ENCODE measurements at regions not wholly inside any gene's neighbourhood (a gene's known extent, or its start where the extent isn't known, plus 50 kb on each side); places are given as distances from the start of the nearest gene placed in this dataset.

DNA sequence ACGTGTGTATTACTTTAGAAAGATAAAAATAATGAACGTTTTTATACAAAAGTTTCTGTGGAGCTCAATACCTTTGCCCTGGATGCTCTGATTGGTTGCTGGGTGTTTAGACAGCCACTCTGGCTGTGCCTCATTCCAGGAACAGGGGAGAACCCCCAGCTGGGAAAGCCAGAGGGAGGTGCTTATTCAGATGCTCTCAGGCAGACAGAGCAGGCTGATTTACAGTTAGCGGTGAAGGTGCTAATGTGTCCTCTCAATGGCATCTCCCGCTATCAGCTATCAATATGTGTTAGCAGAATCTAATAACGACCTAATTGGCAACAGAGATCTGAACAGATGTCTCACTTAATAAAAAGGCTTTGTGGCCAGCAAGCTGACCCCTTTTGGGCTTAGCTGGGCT lies 402.3 kb downstream of the NUAK1 start:
- in situ Hi-C loops (cut with HindIII; ENCODE audit: extremely low pct_ligation_motif_present, low pct_unique_long_range_greater_than_20kb) (no loop called here), intact Hi-C loops (cut with micrococcal nuclease; ENCODE audit: unreplicated experiment) (no loop called here)
- WGBS (ENCODE audit: low lambda C conversion rate) = 33% methylated on average over 3 of the region's 5 CpGs
- Histone ChIP-seq H3K9me3 (ENCODE audit: low read length) (no peaks in the 10 kb centered on the region), H3K4me2 (ENCODE audit: low read depth, low read length) (no peak overlapping the region), H2AFZ (ENCODE audit: low read length) (no peak overlapping the region), H3K79me2 (ENCODE audit: insufficient read depth, low read length) (no peaks in the 10 kb centered on the region), H3K4me3 (replicated peaks in 1 of 3; ENCODE audit: insufficient read depth in 1 of 3, low read depth in 2 of 3, low read length in 3 of 3) (no peak overlapping the region), H3K27me3 (ENCODE audit: control insufficient read depth in 1 of 2, insufficient read depth in 2 of 2, low read length in 2 of 2) (no peaks in the 10 kb centered on the region), H4K20me1 (ENCODE audit: insufficient read depth, low read length) (no peaks in the 10 kb centered on the region), H3K36me3 (replicated peaks in 1 of 2; ENCODE audit: control insufficient read depth in 1 of 2, insufficient read depth in 2 of 2, low read length in 2 of 2) (no peaks in the 10 kb centered on the region), H3K9ac (ENCODE audit: insufficient read depth, low read depth, low read length) (no peak overlapping the region), H3K27ac (ENCODE audit: extremely low read length, insufficient read depth, low read length) (no peak overlapping the region), H3K4me1 (ENCODE audit: insufficient read depth, low read length) (no peaks in the 10 kb centered on the region)
- TF ChIP-seq NR2F6 (IDR thresholded peaks at IDR 0.05) = no peak
- no peak for TF ChIP-seq NR2F6 (CRISPR knock-in tag; IDR thresholded peaks at IDR 0.05)
- TF ChIP-seq, protein P1, sequence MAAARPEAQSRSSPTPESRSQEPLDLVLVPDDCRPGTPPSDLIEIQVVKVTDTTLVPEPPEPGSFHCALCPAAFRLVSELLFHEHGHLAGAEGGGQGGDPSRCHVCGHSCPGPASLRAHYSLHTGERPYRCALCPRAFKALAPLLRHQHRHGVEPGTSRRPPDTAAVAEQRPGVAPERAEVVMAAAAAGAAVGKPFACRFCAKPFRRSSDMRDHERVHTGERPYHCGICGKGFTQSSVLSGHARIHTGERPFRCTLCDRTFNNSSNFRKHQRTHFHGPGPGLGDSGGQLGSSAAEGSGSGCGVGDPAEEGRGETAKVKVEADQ (CRISPR knock-in tag; IDR thresholded peaks at IDR 0.05; ENCODE audit: borderline replicate concordance) = no peak
- TF ChIP-seq, protein P2, sequence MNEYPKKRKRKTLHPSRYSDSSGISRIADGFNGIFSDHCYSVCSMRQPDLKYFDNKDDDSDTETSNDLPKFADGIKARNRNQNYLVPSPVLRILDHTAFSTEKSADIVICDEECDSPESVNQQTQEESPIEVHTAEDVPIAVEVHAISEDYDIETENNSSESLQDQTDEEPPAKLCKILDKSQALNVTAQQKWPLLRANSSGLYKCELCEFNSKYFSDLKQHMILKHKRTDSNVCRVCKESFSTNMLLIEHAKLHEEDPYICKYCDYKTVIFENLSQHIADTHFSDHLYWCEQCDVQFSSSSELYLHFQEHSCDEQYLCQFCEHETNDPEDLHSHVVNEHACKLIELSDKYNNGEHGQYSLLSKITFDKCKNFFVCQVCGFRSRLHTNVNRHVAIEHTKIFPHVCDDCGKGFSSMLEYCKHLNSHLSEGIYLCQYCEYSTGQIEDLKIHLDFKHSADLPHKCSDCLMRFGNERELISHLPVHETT (CRISPR knock-in tag; conservative IDR thresholded peaks at IDR 0.05) = no peak
- no peak for TF ChIP-seq ZNF20 (CRISPR knock-in tag; IDR thresholded peaks at IDR 0.05)
- no peak for TF ChIP-seq ATM (IDR thresholded peaks at IDR 0.05; ENCODE audit: borderline replicate concordance)
- TF ChIP-seq, protein P3, sequence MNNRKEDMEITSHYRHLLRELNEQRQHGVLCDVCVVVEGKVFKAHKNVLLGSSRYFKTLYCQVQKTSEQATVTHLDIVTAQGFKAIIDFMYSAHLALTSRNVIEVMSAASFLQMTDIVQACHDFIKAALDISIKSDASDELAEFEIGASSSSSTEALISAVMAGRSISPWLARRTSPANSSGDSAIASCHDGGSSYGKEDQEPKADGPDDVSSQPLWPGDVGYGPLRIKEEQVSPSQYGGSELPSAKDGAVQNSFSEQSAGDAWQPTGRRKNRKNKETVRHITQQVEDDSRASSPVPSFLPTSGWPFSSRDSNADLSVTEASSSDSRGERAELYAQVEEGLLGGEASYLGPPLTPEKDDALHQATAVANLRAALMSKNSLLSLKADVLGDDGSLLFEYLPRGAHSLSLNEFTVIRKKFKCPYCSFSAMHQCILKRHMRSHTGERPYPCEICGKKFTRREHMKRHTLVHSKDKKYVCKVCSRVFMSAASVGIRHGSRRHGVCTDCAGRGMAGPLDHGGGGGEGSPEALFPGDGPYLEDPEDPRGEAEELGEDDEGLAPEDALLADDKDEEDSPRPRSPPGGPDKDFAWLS (CRISPR knock-in tag; IDR thresholded peaks at IDR 0.05; ENCODE audit: borderline replicate concordance) = no peak
- no peak for TF ChIP-seq SYNCRIP (IDR thresholded peaks at IDR 0.05; ENCODE audit: insufficient read depth, low read depth, low read length)
- no peak for TF ChIP-seq ZSCAN29 (CRISPR knock-in tag; conservative IDR thresholded peaks at IDR 0.05)
- no peak for TF ChIP-seq ZNF383 (CRISPR knock-in tag; IDR thresholded peaks at IDR 0.05; ENCODE audit: borderline replicate concordance)
- TF ChIP-seq, protein P4, sequence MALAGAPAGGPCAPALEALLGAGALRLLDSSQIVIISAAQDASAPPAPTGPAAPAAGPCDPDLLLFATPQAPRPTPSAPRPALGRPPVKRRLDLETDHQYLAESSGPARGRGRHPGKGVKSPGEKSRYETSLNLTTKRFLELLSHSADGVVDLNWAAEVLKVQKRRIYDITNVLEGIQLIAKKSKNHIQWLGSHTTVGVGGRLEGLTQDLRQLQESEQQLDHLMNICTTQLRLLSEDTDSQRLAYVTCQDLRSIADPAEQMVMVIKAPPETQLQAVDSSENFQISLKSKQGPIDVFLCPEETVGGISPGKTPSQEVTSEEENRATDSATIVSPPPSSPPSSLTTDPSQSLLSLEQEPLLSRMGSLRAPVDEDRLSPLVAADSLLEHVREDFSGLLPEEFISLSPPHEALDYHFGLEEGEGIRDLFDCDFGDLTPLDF (CRISPR knock-in tag; IDR thresholded peaks at IDR 0.05) = no peak
- POLR2A ChIA-PET = no interaction called here
- no TSS peak for BruUV-seq (replicated peaks)
- DNase-seq (ENCODE audit: low spot score) = no peak
- no peak for FAIRE-seq
- CTCF ChIA-PET (ENCODE audit: low intra/inter-chr PET ratio, low total read pairs) = no interaction called here
- no peak for ATAC-seq
